Right forelimb (tissue), 1 donor: ENCODE measurements at regions not wholly inside any gene's neighbourhood (a gene's known extent, or its start where the extent isn't known, plus 50 kb on each side); places are given as distances from the start of the nearest gene placed in this dataset.
"Not testable (repeated sequence)": the region's sequence is repeated elsewhere in the genome, so short reads cannot be mapped to it uniquely, and the experiment has no call there.

ENCODE experiments used
- DNase-seq: peaks from one replicate; pipeline ENCODE4 v3.0.0-alpha.2; 2018

DNA sequence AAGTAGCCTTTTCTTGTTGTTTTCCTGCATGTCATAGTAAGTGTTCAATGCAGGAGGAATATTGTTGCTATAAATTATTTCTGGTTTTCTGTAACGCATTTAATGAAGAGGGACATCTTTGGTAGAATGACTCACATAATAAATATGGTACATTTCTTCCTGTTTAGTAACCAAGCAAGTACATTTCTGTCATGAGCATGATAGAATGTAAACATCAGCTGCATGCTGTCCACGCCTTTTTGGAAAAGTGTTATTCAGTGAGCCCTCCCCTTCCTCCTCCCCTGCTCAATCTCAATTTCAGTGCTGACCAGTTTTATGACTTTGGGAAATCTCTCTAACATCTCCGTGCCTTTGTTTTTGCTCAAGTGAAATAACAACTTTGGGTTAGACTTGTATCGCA is 664.0 kb downstream of the XPNPEP1 start:
- DNase-seq = no peak

DNA sequence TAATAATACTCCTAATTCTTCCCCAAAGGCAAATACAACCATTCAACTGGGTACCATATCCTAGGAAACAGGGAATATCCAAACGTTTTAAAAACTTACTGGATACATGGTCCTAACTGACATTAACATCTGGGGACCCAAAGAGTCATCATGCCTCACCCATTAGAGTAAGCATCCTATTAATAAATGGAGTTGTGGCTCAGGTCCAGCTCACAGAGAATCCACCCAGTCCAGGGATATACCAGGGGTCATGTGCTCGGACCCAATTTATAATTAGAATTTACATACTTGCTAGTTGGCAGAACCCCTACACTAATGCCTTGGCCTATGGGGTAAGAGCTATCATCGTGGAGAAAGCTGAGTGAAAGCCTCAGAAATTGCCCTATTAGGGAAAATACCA is 670.0 kb downstream of the XPNPEP1 start:
- DNase-seq = no peak

DNA sequence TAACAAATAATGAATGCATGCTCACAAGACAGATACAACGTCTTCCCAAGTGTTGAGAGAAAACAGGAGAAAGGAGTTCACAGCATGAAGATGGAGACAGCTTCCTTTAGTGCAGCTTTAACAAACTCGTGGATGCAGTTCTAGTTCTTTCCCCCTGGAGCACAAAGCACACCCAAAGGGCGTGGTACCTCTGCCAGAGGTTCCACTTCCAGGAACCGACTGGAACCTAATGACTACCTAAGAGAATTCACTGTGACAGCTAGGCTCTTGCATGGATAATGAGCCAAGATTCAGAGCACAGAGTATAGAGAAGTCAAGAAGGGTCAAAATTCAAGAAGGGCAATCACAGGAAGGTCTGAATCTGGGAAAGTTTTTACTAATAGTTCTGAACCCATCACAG is 673.2 kb downstream of the XPNPEP1 start:
- DNase-seq = no peak

DNA sequence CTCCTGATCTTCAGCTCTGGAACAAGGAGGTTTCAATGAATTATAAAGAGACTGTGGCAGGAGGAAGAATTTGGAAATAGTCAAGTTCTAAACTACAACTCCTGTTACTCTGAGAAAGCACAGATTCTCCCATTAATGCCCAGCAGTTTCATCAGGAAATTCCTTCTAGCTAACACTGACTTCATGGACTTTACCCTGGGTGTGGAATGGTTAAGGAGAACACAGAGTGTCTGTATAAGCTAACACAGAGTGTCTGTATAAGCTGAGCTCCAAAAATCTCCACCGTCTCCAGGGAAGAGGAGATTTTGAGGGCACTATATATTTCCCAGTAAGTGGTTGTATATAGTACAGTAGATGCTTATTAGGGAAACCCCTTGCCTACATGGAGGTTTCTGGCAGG is 675.5 kb downstream of the XPNPEP1 start:
- no peak for DNase-seq

DNA sequence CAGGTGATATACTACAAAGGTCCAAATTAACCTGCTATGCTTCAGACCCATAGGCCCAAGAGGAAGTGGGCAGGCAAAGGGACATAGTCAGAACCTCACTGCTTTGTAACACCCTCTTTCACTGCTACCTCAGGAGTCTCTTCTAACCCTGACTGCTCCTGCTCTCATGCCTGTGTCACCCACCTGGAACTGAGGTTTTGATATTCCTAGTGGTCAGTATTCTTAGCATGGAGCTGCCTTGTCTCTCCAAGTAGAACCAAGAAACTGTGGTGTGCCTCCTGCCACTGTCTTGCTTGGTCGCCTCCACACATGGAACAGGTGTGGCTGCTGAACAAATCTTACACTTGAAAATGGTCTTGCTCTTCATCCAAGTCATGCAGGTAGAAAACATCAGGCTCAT is 677.5 kb downstream of the XPNPEP1 start:
- no peak for DNase-seq

DNA sequence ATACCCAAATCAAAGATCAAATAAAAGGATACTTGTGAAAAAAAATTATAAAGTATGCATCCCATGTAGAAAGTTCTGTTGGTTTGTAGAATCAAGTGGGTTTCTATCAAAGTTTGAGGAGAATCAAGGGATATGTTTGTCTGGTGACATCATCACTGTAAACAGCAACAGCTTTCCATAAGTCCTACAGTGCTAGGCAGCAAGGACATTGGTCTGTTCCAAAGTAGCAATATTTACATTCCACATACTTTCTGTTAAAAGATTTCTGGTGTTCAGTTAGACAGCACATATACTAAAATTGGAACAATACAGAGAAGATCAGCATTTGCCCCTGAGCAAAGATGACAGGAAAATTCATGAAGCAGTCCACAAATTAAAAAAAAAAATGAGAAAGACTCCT is 683.9 kb downstream of the XPNPEP1 start:
- DNase-seq = no peak

DNA sequence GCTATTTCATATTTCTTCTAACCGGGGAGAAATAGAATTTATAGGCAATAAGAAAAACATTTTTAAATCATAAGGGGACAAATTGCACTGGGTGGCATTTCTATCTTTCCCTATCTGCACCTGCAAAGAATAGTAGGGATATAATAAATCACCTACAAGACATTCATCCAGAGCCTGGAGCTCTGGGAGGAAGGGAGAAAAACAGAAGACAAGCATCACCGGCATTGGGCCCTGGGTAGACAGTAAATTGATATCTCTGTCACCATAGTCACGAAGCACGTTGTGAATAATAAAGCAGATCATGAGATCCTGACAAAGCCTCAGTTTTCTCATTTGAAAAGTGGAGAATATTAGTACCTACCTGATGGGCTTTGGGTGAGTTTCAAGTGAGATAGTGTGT is 685.6 kb downstream of the XPNPEP1 start:
- no peak for DNase-seq

DNA sequence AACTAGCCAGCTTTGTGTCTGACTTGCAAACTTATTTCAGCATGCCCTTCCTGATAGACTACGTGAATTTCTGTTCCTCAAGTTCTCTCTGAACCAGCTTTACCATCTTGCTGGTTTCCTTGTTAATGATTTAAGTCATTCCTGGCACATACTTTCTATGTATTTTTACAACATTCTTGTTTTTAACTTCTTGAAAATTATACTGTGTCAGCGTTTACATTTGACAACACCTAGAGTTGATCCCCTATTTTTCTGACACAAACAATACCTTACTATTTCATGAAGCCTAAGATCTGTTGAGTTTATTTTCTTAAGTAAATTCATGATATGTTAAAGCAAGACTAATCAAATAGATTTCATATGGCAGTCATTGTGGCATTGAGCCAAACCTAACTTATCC is 686.3 kb downstream of the XPNPEP1 start:
- no peak for DNase-seq

DNA sequence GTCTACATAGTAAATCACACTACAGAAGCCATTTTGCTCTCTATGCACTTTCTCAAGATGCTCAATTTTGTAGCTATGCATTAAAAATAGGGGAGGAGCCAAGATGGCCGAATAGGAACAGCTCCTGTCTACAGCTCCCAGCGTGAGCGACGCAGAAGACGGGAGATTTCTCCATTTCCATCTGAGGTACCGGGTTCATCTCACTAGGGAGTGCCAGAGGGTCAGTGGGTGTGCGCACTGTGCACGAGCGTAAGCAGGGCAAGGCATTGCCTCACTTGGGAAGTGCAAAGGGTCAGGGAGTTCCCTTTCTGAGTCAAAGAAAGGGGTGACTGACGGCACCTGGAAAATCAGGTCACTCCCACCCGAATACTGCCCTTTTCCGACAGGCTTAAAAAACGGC is 699.8 kb downstream of the XPNPEP1 start:
- DNase-seq = not testable (repeated sequence)

DNA sequence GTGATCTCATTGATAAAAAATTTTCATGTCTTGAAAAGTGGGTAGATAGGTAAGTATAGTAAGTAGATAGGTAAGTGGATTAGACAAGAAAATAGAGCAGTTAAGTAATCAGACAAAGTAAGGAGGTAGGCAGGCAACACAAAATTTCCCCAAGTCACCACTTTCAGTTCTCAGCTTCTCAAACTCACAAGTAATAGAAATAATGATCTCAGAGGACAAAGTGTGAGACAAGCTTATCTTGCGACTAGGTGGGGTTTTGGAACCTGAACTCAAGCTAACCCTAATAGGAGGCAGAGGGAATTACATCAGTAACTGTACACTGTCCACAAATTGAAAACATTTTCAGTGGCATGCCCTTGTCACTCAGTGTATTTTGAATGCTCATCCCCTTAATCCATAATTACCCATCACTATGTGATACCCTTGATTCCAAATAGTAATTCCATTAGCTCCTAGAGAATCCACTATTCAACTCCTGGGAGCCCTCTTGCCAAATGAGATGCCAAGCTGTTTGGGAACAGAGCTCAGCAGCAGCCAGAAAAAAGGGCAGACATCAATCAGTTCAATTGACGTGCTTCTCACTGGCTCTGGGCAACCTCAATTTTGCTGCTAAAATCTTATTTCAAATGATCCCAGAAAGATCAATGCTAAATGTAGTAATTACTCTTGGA is 703.2 kb downstream of the XPNPEP1 start:
- DNase-seq = no peak

DNA sequence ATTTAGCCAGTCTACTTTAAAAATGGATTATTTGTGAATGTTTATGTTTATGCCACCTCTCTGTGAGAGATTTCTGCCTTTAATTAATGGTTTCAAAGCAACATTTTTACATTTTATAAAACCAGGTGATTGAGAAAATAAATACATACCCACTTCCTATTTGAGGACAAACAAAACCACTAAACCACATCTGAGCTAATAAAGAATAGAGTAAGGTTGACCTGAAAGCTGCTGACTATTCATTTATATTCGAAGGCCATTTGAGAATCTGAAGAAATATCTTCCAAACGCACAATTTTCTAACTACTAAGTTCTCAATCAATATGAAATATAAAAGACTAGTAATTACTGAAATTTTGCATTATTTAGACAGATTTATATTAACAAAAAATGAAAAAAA is 705.1 kb downstream of the XPNPEP1 start:
- DNase-seq = no peak

DNA sequence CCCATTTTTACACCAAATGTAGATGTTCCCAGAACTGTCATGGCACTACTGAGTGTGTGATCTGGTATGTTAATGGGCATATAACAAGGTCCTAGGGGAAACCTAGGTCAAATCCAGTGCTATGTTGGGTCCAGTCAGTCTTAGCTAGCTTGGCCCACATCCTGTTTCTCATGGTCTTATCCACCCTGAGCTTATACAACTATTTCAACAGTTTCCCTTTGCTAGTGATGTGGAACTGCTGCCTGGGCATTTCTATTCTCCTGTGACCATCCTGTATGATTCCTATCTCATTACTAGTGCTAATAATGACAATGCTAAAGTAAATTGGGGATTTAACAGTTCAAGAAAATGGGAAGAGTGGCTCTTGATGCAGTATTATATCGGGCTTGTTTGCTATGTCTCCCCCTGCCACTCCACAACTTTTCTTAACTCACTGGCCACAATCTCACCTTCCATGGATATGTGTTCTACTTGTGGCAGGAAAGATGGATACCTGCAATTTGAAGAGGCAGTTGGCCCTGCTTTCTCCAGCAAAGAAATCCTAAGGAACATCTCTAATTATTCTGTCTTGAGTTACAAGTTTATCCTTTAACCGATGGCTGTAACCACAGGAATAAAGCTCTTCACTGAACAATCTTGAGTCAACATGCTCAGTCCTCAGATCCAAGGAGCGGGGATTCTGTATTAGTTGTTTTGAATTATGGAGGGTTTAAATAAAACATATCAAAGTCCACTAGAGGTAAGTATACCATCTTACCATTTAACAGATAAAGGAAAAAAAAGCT is 707.8 kb downstream of the XPNPEP1 start:
- no peak for DNase-seq

DNA sequence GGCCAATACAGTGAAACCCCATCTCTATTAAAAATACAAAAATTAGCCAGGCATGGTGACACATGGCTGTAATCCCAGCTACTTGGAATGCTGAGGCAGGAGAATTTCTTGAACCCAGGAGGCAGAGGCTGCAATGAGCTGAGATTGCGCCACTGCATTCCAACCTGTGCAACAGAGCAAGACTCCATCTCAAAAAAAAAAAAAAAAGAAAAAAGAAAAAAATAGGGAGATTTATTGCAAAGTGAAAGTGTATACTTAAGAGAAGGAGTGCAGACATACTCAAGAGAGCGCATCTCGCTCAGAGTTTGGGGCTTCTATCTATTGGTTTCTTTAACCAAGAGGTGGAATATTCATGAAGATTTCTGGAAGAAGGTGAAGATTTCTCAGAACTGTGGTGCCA is 708.4 kb downstream of the XPNPEP1 start:
- DNase-seq = not testable (repeated sequence)

DNA sequence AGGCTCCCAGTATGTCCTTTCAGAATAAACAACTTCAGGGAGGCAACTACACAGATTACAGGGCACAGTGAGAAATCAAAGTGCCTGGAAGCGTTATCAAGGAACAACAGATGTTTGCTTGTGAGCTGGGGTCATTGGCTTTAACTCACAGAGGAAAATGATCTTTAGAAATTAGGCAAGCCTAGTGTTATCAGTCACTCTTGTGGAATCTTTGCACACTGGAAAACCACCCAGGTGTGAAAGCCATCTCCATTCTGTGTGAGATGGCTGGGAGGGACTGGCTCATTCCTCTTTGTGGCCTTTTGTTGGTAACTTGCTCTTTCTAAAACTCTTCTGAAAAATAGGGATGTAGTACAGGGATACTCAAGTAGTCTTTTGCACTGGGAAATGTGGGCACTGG is 716.0 kb downstream of the XPNPEP1 start:
- DNase-seq = no peak

DNA sequence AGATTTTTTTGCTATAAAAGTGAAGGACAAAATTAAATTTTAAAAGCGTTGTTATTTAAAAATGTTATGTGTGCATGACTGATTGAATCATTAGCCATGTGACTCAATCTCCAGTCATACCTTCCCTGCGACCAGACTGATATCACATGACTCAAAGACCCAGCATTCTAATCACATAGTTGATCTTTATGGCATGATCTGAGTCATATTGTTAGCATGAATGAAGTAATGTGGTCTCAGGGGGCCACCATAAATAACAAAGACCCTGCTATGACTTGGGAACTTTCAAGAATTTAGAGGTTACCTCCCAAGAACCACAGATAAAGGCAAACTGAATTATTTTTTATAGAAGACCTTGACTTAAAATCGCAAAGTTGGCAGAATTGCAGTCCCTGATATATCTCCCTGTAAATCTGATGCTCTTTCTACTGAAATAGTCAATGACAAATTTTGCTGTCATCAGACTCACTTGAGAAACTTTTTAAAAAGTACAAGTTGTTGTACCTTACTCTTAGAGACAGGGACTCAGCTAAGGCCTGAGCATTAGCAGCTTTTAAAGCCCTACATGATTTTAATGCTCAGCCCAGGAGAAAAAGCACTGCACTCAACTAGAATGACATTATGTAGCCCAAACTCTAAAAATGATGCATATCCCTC is 717.3 kb downstream of the XPNPEP1 start:
- no peak for DNase-seq

DNA sequence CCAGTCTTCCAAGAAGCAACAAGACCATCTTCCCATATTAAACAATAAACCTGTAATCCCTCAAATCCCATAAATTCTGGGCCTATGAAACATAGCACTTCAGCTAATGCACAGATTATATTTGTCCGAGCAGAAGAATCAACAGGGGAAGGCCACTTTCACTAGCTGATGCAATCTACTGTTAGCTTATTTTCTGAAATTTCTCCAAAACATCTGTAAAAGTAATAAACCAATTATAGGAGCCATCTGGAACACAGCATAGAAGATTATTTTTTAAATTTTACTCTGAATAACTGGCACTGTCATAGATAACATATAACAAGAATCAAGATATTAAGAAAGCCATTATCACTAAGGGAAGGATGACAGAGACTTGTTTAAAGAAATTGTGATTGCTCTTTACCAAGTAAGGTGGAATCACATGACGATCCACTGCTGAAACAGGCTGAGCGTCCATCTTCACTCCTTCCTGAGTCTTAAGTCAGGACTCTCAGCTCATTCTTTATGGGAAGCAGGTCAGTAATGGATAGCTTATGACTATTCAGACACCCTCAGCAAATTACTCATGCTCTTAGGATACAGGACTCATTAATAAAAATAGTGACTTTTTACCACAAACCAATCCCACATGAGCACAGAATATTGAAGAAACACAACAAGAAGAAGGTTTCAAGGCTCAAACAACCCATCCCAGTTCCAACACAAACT is 719.5 kb downstream of the XPNPEP1 start:
- no peak for DNase-seq

DNA sequence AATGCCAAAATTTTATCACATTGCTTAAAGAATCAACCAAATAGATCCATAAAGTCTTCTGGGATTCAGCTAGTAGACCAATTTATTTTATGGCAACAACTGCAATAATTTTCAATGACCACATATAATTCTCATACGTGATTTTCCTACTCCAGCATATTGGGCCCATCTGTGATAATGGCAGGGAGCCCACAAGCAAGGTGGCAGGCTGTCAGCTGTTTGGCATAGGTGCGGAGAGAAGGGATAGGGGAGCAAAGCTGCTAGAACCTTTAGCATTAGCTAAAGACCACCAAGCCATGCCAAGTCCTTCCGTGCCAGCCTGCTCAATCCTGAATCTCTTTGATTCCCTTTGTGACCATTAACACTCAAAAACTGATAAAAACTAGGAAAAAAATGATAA is 721.2 kb downstream of the XPNPEP1 start:
- no peak for DNase-seq

DNA sequence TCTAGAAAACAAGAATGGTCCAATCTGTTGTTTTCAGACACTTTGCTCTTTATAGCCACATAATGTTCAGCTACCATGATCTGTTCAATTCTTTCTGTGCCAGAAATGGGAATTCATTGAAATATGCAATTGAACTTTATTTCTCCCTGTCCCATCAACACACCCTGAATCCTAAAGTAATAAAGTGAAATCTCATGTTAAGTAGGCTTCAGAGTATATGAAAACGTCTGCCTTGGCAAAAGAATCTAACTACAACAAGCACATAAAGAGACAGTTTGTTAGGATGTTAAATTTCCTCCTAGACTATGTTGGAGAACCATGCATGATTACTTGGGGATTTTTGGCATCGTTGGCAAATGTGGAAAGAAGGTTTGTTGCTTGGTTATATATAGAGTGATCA is 722.7 kb downstream of the XPNPEP1 start:
- no peak for DNase-seq

DNA sequence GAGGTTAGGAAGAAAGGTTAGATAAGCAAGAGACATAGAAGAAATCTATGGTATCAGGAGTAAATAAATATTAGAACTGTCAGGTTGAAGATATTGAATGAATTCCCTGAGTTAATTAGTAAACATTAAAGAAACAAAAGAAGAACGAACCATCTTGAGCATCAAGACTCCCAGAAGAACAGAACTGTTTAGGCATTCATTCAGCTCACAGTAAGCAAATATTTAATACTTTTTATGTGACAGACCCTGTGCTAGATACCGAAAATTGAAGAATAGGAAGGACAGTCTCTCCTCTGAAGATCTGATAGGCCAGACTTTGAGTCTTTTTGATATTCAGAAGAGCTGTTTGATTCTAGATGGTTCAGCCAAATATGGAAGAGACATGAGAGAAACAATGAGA is 731.5 kb downstream of the XPNPEP1 start:
- DNase-seq = no peak

DNA sequence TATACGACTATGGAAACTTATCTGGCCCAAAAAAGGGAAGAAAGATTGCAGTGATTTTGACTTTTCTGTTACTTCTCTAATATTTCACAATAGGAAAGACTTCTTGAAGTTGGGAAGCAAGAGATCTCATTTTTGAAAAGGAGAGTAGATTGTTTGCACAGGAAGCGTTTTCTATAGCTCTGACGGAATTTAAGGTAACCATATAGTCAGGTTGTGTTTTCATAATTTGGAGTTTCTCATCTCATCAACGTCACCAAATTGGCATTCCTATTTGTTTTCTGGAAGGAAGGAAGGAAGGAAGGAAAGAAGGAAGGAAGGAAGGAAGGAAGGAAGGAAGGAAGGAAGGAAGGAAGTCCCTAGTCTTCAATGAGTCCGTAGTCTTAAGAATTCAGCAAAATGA is 732.0 kb downstream of the XPNPEP1 start:
- no peak for DNase-seq

DNA sequence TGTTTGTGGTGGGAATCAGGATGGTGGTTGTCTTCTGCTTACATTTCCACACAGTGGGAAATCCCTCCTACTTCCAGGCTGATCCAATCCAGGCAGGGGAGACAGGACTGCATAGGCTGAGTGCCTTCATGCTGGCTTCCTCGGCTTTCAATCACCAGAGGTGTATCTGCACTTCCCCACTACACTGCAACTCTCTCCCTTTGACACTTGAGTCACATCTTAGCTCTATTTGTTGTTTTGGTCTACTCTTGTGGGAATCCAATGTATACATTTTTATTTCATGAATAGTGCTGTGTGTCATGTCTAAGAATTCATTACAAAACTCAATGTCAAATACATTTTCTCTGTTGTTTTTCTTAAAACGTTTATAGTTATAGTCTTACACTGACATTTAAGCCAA is 735.6 kb downstream of the XPNPEP1 start:
- DNase-seq = no peak

DNA sequence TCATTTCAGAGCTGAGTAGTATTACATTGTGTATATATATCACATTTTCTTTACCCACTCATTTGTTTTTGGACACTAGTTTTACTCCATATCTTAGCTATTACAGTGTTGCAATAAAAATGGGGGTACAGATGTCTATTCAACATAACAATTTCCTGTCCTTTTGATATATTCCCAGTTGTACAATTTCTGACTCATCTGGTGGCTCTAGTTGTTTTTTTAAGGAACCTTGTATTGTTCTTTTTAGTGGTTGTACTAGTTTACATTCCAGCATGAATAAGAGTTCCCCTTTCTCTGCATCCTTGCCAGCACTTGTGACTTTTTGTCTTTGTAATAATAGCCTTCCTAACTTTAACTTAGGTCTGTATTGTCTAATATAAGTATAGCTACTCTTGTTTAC is 739.9 kb downstream of the XPNPEP1 start:
- DNase-seq = no peak

DNA sequence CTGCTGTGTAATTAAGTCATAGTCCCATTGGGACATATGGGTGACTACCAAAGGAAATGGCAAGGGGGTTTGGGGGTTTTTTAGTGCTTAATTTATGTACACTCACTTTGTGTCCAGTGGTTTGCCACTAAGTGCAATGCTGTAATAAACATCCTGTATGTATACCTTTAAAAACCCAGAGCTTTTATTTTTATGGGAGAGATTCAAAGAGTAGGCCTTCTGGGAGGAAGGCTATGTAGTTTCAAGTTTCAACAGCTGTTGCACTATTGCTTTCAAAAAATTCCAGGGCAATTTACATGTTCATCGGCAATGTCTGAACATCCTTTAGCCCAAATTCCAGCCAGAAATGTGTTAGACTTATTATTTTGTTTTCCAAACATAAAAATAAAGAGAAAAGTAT is 744.7 kb downstream of the XPNPEP1 start:
- no peak for DNase-seq

DNA sequence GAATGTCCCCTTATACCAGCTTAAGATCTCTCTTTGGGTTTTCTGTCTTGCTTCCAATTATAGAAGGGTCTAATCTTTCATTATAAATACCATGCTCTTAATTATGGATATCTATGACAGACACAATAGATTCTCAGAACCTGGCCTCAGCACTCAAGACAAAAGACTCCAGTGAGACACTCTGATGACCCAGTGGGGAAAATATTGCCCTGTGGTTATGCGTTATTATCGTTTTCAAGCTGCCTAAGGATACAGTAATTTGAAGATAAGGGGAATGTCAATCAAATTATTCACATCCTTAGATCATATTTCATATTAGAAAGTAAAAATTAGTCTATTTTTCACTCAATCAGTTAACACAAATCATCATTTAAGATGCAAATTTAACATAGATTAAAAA is 748.8 kb downstream of the XPNPEP1 start:
- no peak for DNase-seq
